Liver (tissue), 8 donors: ENCODE measurements at regions not wholly inside any gene's neighbourhood (a gene's known extent, or its start where the extent isn't known, plus 50 kb on each side); places are given as distances from the start of the nearest gene placed in this dataset.

ENCODE experiments used
- DNase-seq: peaks from one replicate; pipeline ENCODE4 v3.0.0-alpha.2; 2017; ENCODE audit warnings: low spot score
- H3K27ac ChIP-seq, 2 donors: one replicate each; pipeline ENCODE4 v1.7.0; 2013; ENCODE audit warnings: inconsistent platforms in 2 of 2, low read length in 2 of 2, control low read depth in 1 of 2, low read depth in 1 of 2, mild to moderate bottlenecking in 1 of 2
- H3K27me3 ChIP-seq, 4 donors: one replicate each; pipeline versions ENCODE4 v1.6.1 to v1.7.0; 2013; ENCODE audit warnings: low read length in 3 of 4, inconsistent platforms in 1 of 4, mild to moderate bottlenecking in 1 of 4, moderate library complexity in 1 of 4; ENCODE audit not compliant: control insufficient read depth in 4 of 4, insufficient read depth in 4 of 4
- H3K36me3 ChIP-seq, 4 donors: one replicate each; pipeline versions ENCODE4 v1.6.1 to v1.7.0; 2013; ENCODE audit warnings: low read length in 3 of 4, mild to moderate bottlenecking in 3 of 4, low read depth in 1 of 4, moderate library complexity in 1 of 4; ENCODE audit not compliant: control insufficient read depth in 4 of 4, insufficient read depth in 3 of 4
- H3K4me1 ChIP-seq, 4 donors: one replicate each; pipeline versions ENCODE4 v1.6.1 to v1.7.0; 2013; ENCODE audit warnings: low read length in 3 of 4, mild to moderate bottlenecking in 3 of 4, moderate library complexity in 1 of 4; ENCODE audit not compliant: control insufficient read depth in 4 of 4, insufficient read depth in 4 of 4
- H3K4me3 ChIP-seq, 3 donors: one replicate each; pipeline versions ENCODE4 v1.6.1 to v1.7.0; 2013; ENCODE audit warnings: low read length in 3 of 3, control low read depth in 1 of 3, low read depth in 1 of 3, mild to moderate bottlenecking in 1 of 3
- H3K9ac ChIP-seq, 2 donors: one replicate each; pipeline ENCODE4 v1.7.0; 2013; ENCODE audit warnings: low read length in 2 of 2, mild to moderate bottlenecking in 2 of 2, moderate library complexity in 2 of 2, control low read depth in 1 of 2, low read depth in 1 of 2
- H3K9me3 ChIP-seq, 4 donors: one replicate each; pipeline versions ENCODE4 v1.6.1 to v1.7.0; 2013; ENCODE audit warnings: low read length in 3 of 4; ENCODE audit not compliant: control insufficient read depth in 4 of 4
- ATF3 ChIP-seq: IDR thresholded peaks from 2 replicates; pipeline ENCODE4 v1.6.1; 2016; ENCODE audit warnings: antibody characterized with exemption
- CTCF ChIP-seq: fragments of 150-350 bp; IDR thresholded peaks from 2 replicates; pipeline ENCODE4 v1.5.1; 2017; ENCODE audit warnings: improper control_type of control experiment, low read depth, low read length; ENCODE audit not compliant: missing input control
- EGR1 ChIP-seq, 2 donors: IDR thresholded peaks; 2 replicates each; pipeline ENCODE4 v1.6.1; 2016 to 2018; ENCODE audit warnings: antibody characterized with exemption in 2 of 2, low read depth in 2 of 2
- FOXA1 ChIP-seq: IDR thresholded peaks from 2 replicates; pipeline ENCODE4 v1.6.1; 2016; ENCODE audit warnings: antibody characterized with exemption
- FOXA2 ChIP-seq: IDR thresholded peaks from 2 replicates; pipeline ENCODE4 v1.6.1; 2016; ENCODE audit warnings: antibody characterized with exemption
- GABPA ChIP-seq, 2 donors: IDR thresholded peaks in 1 of 2; conservative IDR thresholded peaks in 1 of 2; 2 replicates each; pipeline ENCODE4 v1.6.1; 2016; ENCODE audit warnings: antibody characterized with exemption in 2 of 2, mild to moderate bottlenecking in 1 of 2, moderate library complexity in 1 of 2
- HNF4A ChIP-seq, 2 donors: conservative IDR thresholded peaks; 2 replicates each; pipeline ENCODE4 v1.6.1; 2016; ENCODE audit warnings: antibody characterized with exemption in 2 of 2, mild to moderate bottlenecking in 2 of 2
- HNF4G ChIP-seq: IDR thresholded peaks from 2 replicates; pipeline ENCODE4 v1.6.1; 2016; ENCODE audit warnings: antibody characterized with exemption
- JUND ChIP-seq, 2 donors: IDR thresholded peaks; 2 replicates each; pipeline ENCODE4 v1.6.1; 2016; ENCODE audit warnings: antibody characterized with exemption in 2 of 2
- MAX ChIP-seq: IDR thresholded peaks from 2 replicates; pipeline ENCODE4 v1.6.1; 2016; ENCODE audit warnings: antibody characterized with exemption
- NR2F2 ChIP-seq: IDR thresholded peaks from 2 replicates; pipeline ENCODE4 v1.6.1; 2016; ENCODE audit warnings: antibody characterized with exemption
- RAD21 ChIP-seq, 2 donors: IDR thresholded peaks; 2 replicates each; pipeline ENCODE4 v1.6.1; 2016; ENCODE audit warnings: antibody characterized with exemption in 2 of 2, mild to moderate bottlenecking in 2 of 2
- REST ChIP-seq: IDR thresholded peaks from 2 replicates; pipeline ENCODE4 v1.6.1; 2016; ENCODE audit warnings: antibody characterized with exemption, mild to moderate bottlenecking
- RXRA ChIP-seq, 2 donors: IDR thresholded peaks; 2 replicates each; pipeline ENCODE4 v1.6.1; 2017 to 2018; ENCODE audit warnings: antibody characterized with exemption in 2 of 2, mild to moderate bottlenecking in 1 of 2
- SP1 ChIP-seq: IDR thresholded peaks from 2 replicates; pipeline ENCODE4 v1.6.1; 2018; ENCODE audit warnings: antibody characterized with exemption, mild to moderate bottlenecking
- TAF1 ChIP-seq: conservative IDR thresholded peaks from 2 replicates; pipeline ENCODE4 v1.6.1; 2016; ENCODE audit warnings: antibody characterized with exemption, mild to moderate bottlenecking
- ZBTB33 ChIP-seq: IDR thresholded peaks from 2 replicates; pipeline ENCODE4 v1.6.1; 2016; ENCODE audit warnings: antibody characterized with exemption
- WGBS: extraction: QIAGEN DNeasy Blood & Tissue Kit; methylation state at CpG from one replicate; pipeline ENCODE4 v1.1.7; 2013; 5-methylcytosine and 5-hydroxymethylcytosine counted together
- donor health status: healthy.
- donor health status: healthy.
- donor health status: healthy.
- donor health status: healthy.
- donor health status: healthy.

GRCh38 chr2:240359695-240360094, 75.8 kb upstream of the GPC1 start:
- no peak for DNase-seq
- Histone ChIP-seq H3K9ac (no peak overlapping the region), H3K36me3 (no peaks in the 10 kb centered on the region), H3K27ac (no peak overlapping the region), H3K4me1 (peaks cover 0 to 9% (median 6%) of the 10 kb centered on the region in 4 donors), H3K27me3 (no peaks in the 10 kb centered on the region), H3K4me3 (no peak overlapping the region), H3K9me3 (peaks cover 0 to 6% (median 0%) of the 10 kb centered on the region in 4 donors)
- TF ChIP-seq RAD21 (IDR thresholded peaks at IDR 0.05) (no peak), EGR1 (IDR thresholded peaks at IDR 0.05; ENCODE audit: low read depth in 2 of 2) (no peak), ATF3 (no peak), HNF4A (conservative IDR thresholded peaks at IDR 0.05) (no peak), GABPA (IDR thresholded peaks at IDR 0.05 in 1 of 2, conservative IDR thresholded peaks at IDR 0.05 in 1 of 2) (no peak), CTCF (no peak), MAX (no peak), TAF1 (no peak), JUND (IDR thresholded peaks at IDR 0.05) (no peak), HNF4G (no peak), NR2F2 (no peak), ZBTB33 (no peak), FOXA2 (no peak), SP1 (no peak), RXRA (IDR thresholded peaks at IDR 0.05) (no peak), FOXA1 (no peak), REST (no peak)
- 92% methylated on average over 3 of the region's 3 CpGs for WGBS
